H1 (cell line): ENCODE measurements at regions not wholly inside any gene's neighbourhood (a gene's known extent, or its start where the extent isn't known, plus 50 kb on each side); places are given as distances from the start of the nearest gene placed in this dataset.

Experiments
- CTCF ChIA-PET: fragments of 300-600 bp; sonication (Branson Sonifier 250); formaldehyde crosslinking; loops from one replicate; lab custom pipeline; 2021; ENCODE audit not compliant: partially characterized antibody; lab: Charles Lee
- POLR2A ChIA-PET: fragments of 300-600 bp; sonication (Branson Sonifier 250); formaldehyde crosslinking; loops from one replicate; lab custom pipeline; 2021; ENCODE audit warnings: inconsistent platforms; ENCODE audit not compliant: partially characterized antibody; lab: Charles Lee
- DNase-seq, 2 experiments: peaks; one replicate each; pipeline versions ENCODE4 v3.0.0 to v3.0.0-alpha.2; 2010 to 2022; ENCODE audit warnings: low spot score in 2 of 2, low read depth in 1 of 2, mixed read lengths in 1 of 2
- FAIRE-seq: peaks from 2 replicates; lab custom pipeline; 2011; peaks lifted over from hg19 to GRCh38; lab: Jason Lieb, UNC
- H2AFZ ChIP-seq: 2 replicates; pipeline ENCODE4 v1.8.1; 2012; ENCODE audit warnings: low read length, inconsistent platforms
- H2AK5ac ChIP-seq: 2 replicates; pipeline ENCODE4 v1.6.1; 2013; ENCODE audit warnings: low read depth, low read length
- H2BK120ac ChIP-seq: replicated peaks from 2 replicates; pipeline ENCODE3; 2013; ENCODE audit warnings: low read depth, low read length, inconsistent platforms
- H2BK12ac ChIP-seq: 2 replicates; pipeline ENCODE4 v1.6.1; 2013; ENCODE audit warnings: low read depth, low read length
- H2BK15ac ChIP-seq: 2 replicates; pipeline ENCODE4 v1.6.1; 2013; ENCODE audit warnings: low read length
- H2BK20ac ChIP-seq: 2 replicates; pipeline ENCODE4 v1.6.1; 2013; ENCODE audit warnings: low read length
- H2BK5ac ChIP-seq: 2 replicates; pipeline ENCODE4 v1.6.1; 2013; ENCODE audit warnings: low read depth, low read length
- H3K14ac ChIP-seq: 2 replicates; pipeline ENCODE4 v1.6.1; 2013; ENCODE audit warnings: inconsistent platforms; ENCODE audit not compliant: insufficient read length
- H3K18ac ChIP-seq: 2 replicates; pipeline ENCODE4 v1.6.1; 2013; ENCODE audit warnings: low read length; ENCODE audit errors: extremely low read depth
- H3K23ac ChIP-seq: 2 replicates; pipeline ENCODE4 v1.6.1; 2013; ENCODE audit warnings: inconsistent platforms; ENCODE audit not compliant: insufficient read length
- H3K23me2 ChIP-seq: 2 replicates; pipeline ENCODE4 v1.6.1; 2013; ENCODE audit warnings: low read depth, low read length
- H3K27ac ChIP-seq: 2 replicates; pipeline ENCODE4 v1.6.1; 2011; ENCODE audit warnings: low read depth, low read length, inconsistent platforms
- H3K27me3 ChIP-seq, 4 experiments: replicated peaks in 1 of 4; 1 replicate in 1 of 4; 2 replicates in 3 of 4; pipeline versions ENCODE4 v1.6.1 to v1.8.1; 2011 to 2013; ENCODE audit warnings: low read length in 3 of 4, mild to moderate bottlenecking in 3 of 4, inconsistent platforms in 2 of 4, mixed read lengths in 2 of 4, moderate library complexity in 1 of 4; ENCODE audit not compliant: control insufficient read depth in 3 of 4, insufficient read depth in 3 of 4; ENCODE audit errors: extremely low read depth in 1 of 4
- H3K36me3 ChIP-seq, 4 experiments: 2 replicates each; pipeline versions ENCODE4 v1.6.1 to v1.8.1; 2011 to 2013; ENCODE audit warnings: mild to moderate bottlenecking in 4 of 4, low read length in 3 of 4, moderate library complexity in 2 of 4, control low read depth in 1 of 4, inconsistent platforms in 1 of 4; ENCODE audit not compliant: insufficient read depth in 4 of 4, control insufficient read depth in 2 of 4
- H3K4ac ChIP-seq: replicated peaks from 2 replicates; pipeline ENCODE3; 2013; ENCODE audit warnings: low read length, low read depth, mixed read lengths, inconsistent platforms; ENCODE audit not compliant: insufficient read length
- H3K4me1 ChIP-seq, 4 experiments: replicated peaks in 1 of 4; 1 replicate in 1 of 4; 2 replicates in 3 of 4; pipeline versions ENCODE4 v1.6.1 to v1.8.1; 2011 to 2013; ENCODE audit warnings: low read length in 3 of 4, inconsistent platforms in 2 of 4, mixed read lengths in 1 of 4; ENCODE audit not compliant: insufficient read depth in 4 of 4, control insufficient read depth in 3 of 4
- H3K4me2 ChIP-seq, 2 experiments: 2 replicates each; pipeline versions ENCODE4 v1.6.1 to v1.8.1; 2011 to 2013; ENCODE audit warnings: low read depth in 2 of 2, low read length in 2 of 2, control low read depth in 1 of 2, inconsistent platforms in 1 of 2, mild to moderate bottlenecking in 1 of 2; ENCODE audit not compliant: insufficient read depth in 1 of 2
- H3K4me3 ChIP-seq, 4 experiments: fragments of 200-600, 300-600 bp in 1 of 4; sonication (generic), shearing (Covaris generic), sonication (Bioruptor Twin) in 1 of 4; 2 replicates each; pipeline versions ENCODE4 v1.5.1 to v1.8.1; 2011 to 2016; ENCODE audit warnings: low read length in 4 of 4, low read depth in 3 of 4, control low read depth in 2 of 4, inconsistent platforms in 2 of 4, mild to moderate bottlenecking in 2 of 4, mixed read lengths in 1 of 4, moderate library complexity in 1 of 4; ENCODE audit not compliant: insufficient read depth in 2 of 4; ENCODE audit errors: extremely low read depth in 1 of 4
- H3K56ac ChIP-seq: replicated peaks from 2 replicates; pipeline ENCODE3; 2013; ENCODE audit warnings: low read depth, mild to moderate bottlenecking, mixed read lengths, low read length, inconsistent platforms; ENCODE audit not compliant: insufficient read length
- H3K79me1 ChIP-seq: 2 replicates; pipeline ENCODE4 v1.6.1; 2013; ENCODE audit warnings: low read depth, low read length, control low read depth
- H3K79me2 ChIP-seq, 2 experiments: 2 replicates each; pipeline versions ENCODE4 v1.6.1 to v1.8.1; 2012 to 2013; ENCODE audit warnings: low read length in 2 of 2, mild to moderate bottlenecking in 2 of 2, inconsistent platforms in 1 of 2; ENCODE audit not compliant: insufficient read depth in 2 of 2, control insufficient read depth in 1 of 2
- H3K9ac ChIP-seq, 4 experiments: replicated peaks in 1 of 4; 1 replicate in 1 of 4; 2 replicates in 3 of 4; pipeline versions ENCODE4 v1.6.1 to v1.8.1; 2011 to 2013; ENCODE audit warnings: low read depth in 3 of 4, low read length in 3 of 4, control low read depth in 2 of 4, mild to moderate bottlenecking in 2 of 4, moderate library complexity in 2 of 4, inconsistent platforms in 1 of 4; ENCODE audit errors: extremely low read depth in 1 of 4
- H3K9me3 ChIP-seq, 2 experiments: 2 replicates each; pipeline versions ENCODE4 v1.6.1 to v1.8.1; 2012 to 2013; ENCODE audit warnings: mild to moderate bottlenecking in 2 of 2, moderate library complexity in 2 of 2, control low read depth in 1 of 2, inconsistent platforms in 1 of 2, low read depth in 1 of 2, low read length in 1 of 2, mixed read lengths in 1 of 2; ENCODE audit not compliant: insufficient read depth in 2 of 2
- H4K20me1 ChIP-seq, 2 experiments: replicated peaks in 1 of 2; 2 replicates each; pipeline versions ENCODE3 to v1.8.1; 2011 to 2013; ENCODE audit warnings: inconsistent platforms in 2 of 2, low read length in 2 of 2, mild to moderate bottlenecking in 1 of 2; ENCODE audit not compliant: insufficient read depth in 2 of 2, control insufficient read depth in 1 of 2
- H4K5ac ChIP-seq: 2 replicates; pipeline ENCODE4 v1.6.1; 2013; ENCODE audit warnings: low read length, low read depth, mixed read lengths, inconsistent platforms; ENCODE audit not compliant: insufficient read length
- H4K8ac ChIP-seq: 2 replicates; pipeline ENCODE4 v1.8.0; 2013; ENCODE audit warnings: mild to moderate bottlenecking, moderate library complexity, low read length, inconsistent platforms; ENCODE audit not compliant: insufficient read depth; ENCODE audit errors: extremely low read depth
- H4K91ac ChIP-seq: replicated peaks from 2 replicates; pipeline ENCODE3; 2013; ENCODE audit warnings: low read length, mixed read lengths, inconsistent platforms; ENCODE audit not compliant: insufficient read length
- ASH2L ChIP-seq: fragments of 200-600, 300-600 bp; sonication (generic); IDR thresholded peaks from one replicate; pipeline ENCODE4 v1.7.1; 2017; ENCODE audit warnings: low read length
- ATF3 ChIP-seq: IDR thresholded peaks from 2 replicates; pipeline ENCODE4 v1.6.1; 2011; ENCODE audit warnings: low read depth, mild to moderate bottlenecking, low read length; ENCODE audit not compliant: insufficient read depth
- BRCA1 ChIP-seq: IDR thresholded peaks from 2 replicates; pipeline ENCODE4 v1.6.1; 2012; ENCODE audit warnings: low read depth, low read length, improper control_type of control experiment
- CBX8 ChIP-seq: fragments of 300-800, 300-1000 bp; sonication (generic); IDR thresholded peaks from 2 replicates; pipeline ENCODE4 v1.7.1; 2016; ENCODE audit warnings: low read depth, low read length, borderline replicate concordance
- CTCF ChIP-seq, 3 experiments: IDR thresholded peaks; 1 replicate in 2 of 3; 2 replicates in 1 of 3; pipeline versions ENCODE4 v1.5.1 to v1.6.1; 2011; ENCODE audit warnings: low read length in 3 of 3, mild to moderate bottlenecking in 3 of 3, inconsistent platforms in 2 of 3, low read depth in 1 of 3, moderate library complexity in 1 of 3; ENCODE audit not compliant: insufficient read depth in 1 of 3; ENCODE audit errors: control extremely low read depth in 1 of 3
- JUN ChIP-seq: IDR thresholded peaks from 2 replicates; pipeline ENCODE4 v1.6.1; 2011; ENCODE audit warnings: low read depth, mild to moderate bottlenecking, improper control_type of control experiment, low read length
- JUND ChIP-seq: IDR thresholded peaks from 2 replicates; pipeline ENCODE4 v1.6.1; 2011; ENCODE audit warnings: mild to moderate bottlenecking, improper control_type of control experiment, low read length
- KDM1A ChIP-seq: fragments of 200-600, 300-600 bp; sonication (generic); IDR thresholded peaks from 2 replicates; pipeline ENCODE4 v1.7.1; 2016; ENCODE audit warnings: mild to moderate bottlenecking, low read length, borderline replicate concordance
- NANOG ChIP-seq: IDR thresholded peaks from 2 replicates; pipeline ENCODE4 v1.6.1; 2011; ENCODE audit warnings: low read length, low read depth, mild to moderate bottlenecking, inconsistent platforms; ENCODE audit not compliant: insufficient read depth, poor library complexity, severe bottlenecking
- NRF1 ChIP-seq: IDR thresholded peaks from 2 replicates; pipeline ENCODE4 v1.6.1; 2011; ENCODE audit warnings: mild to moderate bottlenecking, low read depth, low read length, improper control_type of control experiment
- RNF2 ChIP-seq: fragments of 200-900, 300-1000 bp; sonication (generic); IDR thresholded peaks from 2 replicates; pipeline ENCODE4 v1.7.1; 2016; ENCODE audit warnings: borderline replicate concordance, low read depth, mild to moderate bottlenecking, antibody characterized with exemption, low read length; ENCODE audit not compliant: poor library complexity, severe bottlenecking; ENCODE audit errors: missing control alignments
- WGBS, 2 experiments: shearing (Covaris generic) in 1 of 2; methylation state at CpG; one replicate each; pipeline versions ENCODE4 v1.1.6 to v1.1.7; 2013 to 2015; ENCODE audit warnings: low lambda C conversion rate in 2 of 2, mixed read lengths in 2 of 2, inconsistent platforms in 1 of 2, low coverage in 1 of 2, missing lambda C conversion rate in 1 of 2; ENCODE audit not compliant: insufficient replicate concordance in 2 of 2, insufficient coverage in 1 of 2, insufficient read length in 1 of 2; ENCODE audit errors: extremely low coverage in 1 of 2, missing lambda C conversion rate in 1 of 2; 5-methylcytosine and 5-hydroxymethylcytosine counted together

- Histone ChIP-seq H3K9ac (no peak overlapping the region), H3K14ac (no peak overlapping the region), H2BK5ac (no peak overlapping the region), H3K18ac (no peak overlapping the region), H3K9me3 (no peaks in the 10 kb centered on the region), H4K20me1 (no peaks in the 10 kb centered on the region), H2BK20ac (no peak overlapping the region), H3K4me2 (no peak overlapping the region), H2BK12ac (no peak overlapping the region), H3K4me1 (peaks cover 0 to 3% (median under 1%) of the 10 kb centered on the region in 4 experiments; a peak in 1 of 7 replicates), H3K4me3 (no peak overlapping the region), H3K79me1 (no peaks in the 10 kb centered on the region), H3K4ac (no peak overlapping the region), H4K8ac (no peak overlapping the region), H2BK15ac (no peak overlapping the region), H3K27ac (no peak overlapping the region), H4K5ac (no peak overlapping the region), H2AK5ac (no peak overlapping the region), H4K91ac (no peak overlapping the region), H3K23me2 (no peaks in the 10 kb centered on the region), H2BK120ac (no peak overlapping the region), H3K79me2 (no peaks in the 10 kb centered on the region), H3K27me3 (no peaks in the 10 kb centered on the region), H2AFZ (peak overlapping the region; percentile 3; the same call in 1 of the 2 replicates), H3K56ac (no peak overlapping the region), H3K36me3 (no peaks in the 10 kb centered on the region), H3K23ac (no peak overlapping the region)
- DNase-seq: no peak
- CTCF ChIA-PET: interaction anchor here (1.4 kb wide), 1 partner anchor 8 kb away, joined by 3 read pairs; no protein-coding TSS in a partner anchor
- FAIRE-seq: no peak
- WGBS, 2 experiments: 86% methylated on average over 7 of the region's 7 CpGs; no CpG with 5 or more reads in 1 of the 2 experiments
- POLR2A ChIA-PET: interaction anchor here (0.6 kb wide), 1 partner anchor 17 kb away, joined by 3 read pairs; no protein-coding TSS in a partner anchor
- TF ChIP-seq NANOG: no peak
- no peak for TF ChIP-seq CBX8
- no peak for TF ChIP-seq JUND
- no peak for TF ChIP-seq NRF1
- TF ChIP-seq ASH2L: no peak
- TF ChIP-seq RNF2: no peak
- no peak for TF ChIP-seq KDM1A
- no peak for TF ChIP-seq BRCA1
- TF ChIP-seq CTCF (IDR thresholded peaks at IDR 0.05; ENCODE audit: control extremely low read depth in 1 of 3, insufficient read depth in 1 of 3, low read depth in 1 of 3, low read length in 3 of 3): no peak
- no peak for TF ChIP-seq ATF3
- no peak for TF ChIP-seq JUN
Measured at GRCh38 chr15:72971766-72972165, 80.5 kb upstream of the NEO1 start.
